Glutamatergic neuron (in vitro differentiated cells): ENCODE measurements at regions not wholly inside any gene's neighbourhood (a gene's known extent, or its start where the extent isn't known, plus 50 kb on each side); places are given as distances from the start of the nearest gene placed in this dataset.

Experiments
- DNase-seq: peaks from one replicate; pipeline ENCODE4 v3.0.0; 2022
- H3K27ac Mint-ChIP-seq: one replicate; pipeline ENCODE4 v1.8.0; 2020; ENCODE audit warnings: mild to moderate bottlenecking, mixed read lengths, inconsistent platforms; ENCODE audit not compliant: unreplicated experiment
- H3K27me3 Mint-ChIP-seq: one replicate; pipeline ENCODE4 v1.8.0; 2020; ENCODE audit warnings: mild to moderate bottlenecking, moderate library complexity, mixed read lengths, inconsistent platforms; ENCODE audit not compliant: unreplicated experiment
- H3K36me3 Mint-ChIP-seq: one replicate; pipeline ENCODE4 v1.8.0; 2020; ENCODE audit warnings: mild to moderate bottlenecking, mixed read lengths, inconsistent platforms; ENCODE audit not compliant: unreplicated experiment
- H3K4me1 Mint-ChIP-seq: one replicate; pipeline ENCODE4 v1.8.0; 2020; ENCODE audit warnings: mild to moderate bottlenecking, low read depth, mixed read lengths, inconsistent platforms; ENCODE audit not compliant: unreplicated experiment
- H3K4me3 Mint-ChIP-seq: one replicate; pipeline ENCODE4 v1.8.0; 2020; ENCODE audit warnings: mild to moderate bottlenecking, mixed read lengths, inconsistent platforms; ENCODE audit not compliant: unreplicated experiment
- H3K9me3 Mint-ChIP-seq: one replicate; pipeline ENCODE4 v1.8.0; 2020; ENCODE audit warnings: mild to moderate bottlenecking, moderate library complexity, mixed read lengths, inconsistent platforms; ENCODE audit not compliant: unreplicated experiment
- CTCF ChIP-seq: fragments of 200-600 bp; sonication (generic); IDR thresholded peaks from one replicate; pipeline ENCODE4 v1.5.0; 2021; ENCODE audit not compliant: partially characterized antibody, unreplicated experiment

GRCh38 chrX:106437407-106437806 is 174.4 kb upstream of the RADX start:
- H3K27me3 Mint-ChIP-seq, result no peaks in the 10 kb centered on the region
- no peak for DNase-seq
- H3K36me3 Mint-ChIP-seq, result no peaks in the 10 kb centered on the region
- H3K4me1 Mint-ChIP-seq, result no peaks in the 10 kb centered on the region
- no peaks in the 10 kb centered on the region for H3K9me3 Mint-ChIP-seq
- no peak overlapping the region for H3K27ac Mint-ChIP-seq
- H3K4me3 Mint-ChIP-seq, result no peak overlapping the region
- TF ChIP-seq CTCF, result no peak

- H3K4me3 Mint-ChIP-seq, result no peak overlapping the region
- H3K27ac Mint-ChIP-seq, result no peak overlapping the region
- no peak for TF ChIP-seq CTCF
- H3K27me3 Mint-ChIP-seq, result no peaks in the 10 kb centered on the region
- no peak for DNase-seq
- no peaks in the 10 kb centered on the region for H3K4me1 Mint-ChIP-seq
- H3K9me3 Mint-ChIP-seq, result no peaks in the 10 kb centered on the region
- H3K36me3 Mint-ChIP-seq, result no peaks in the 10 kb centered on the region
These were observed 161.4 kb upstream of the RADX start for GRCh38 chrX:106450405-106450804.

GRCh38 chrX:106451933-106452332 is 159.8 kb upstream of the RADX start:
- no peaks in the 10 kb centered on the region for H3K27me3 Mint-ChIP-seq

GRCh38 chrX:106454991-106455390 is 156.8 kb upstream of the RADX start:
- Mint-ChIP-seq H3K9me3 (no peaks in the 10 kb centered on the region), H3K4me3 (no peak overlapping the region), H3K27me3 (no peaks in the 10 kb centered on the region), H3K27ac (no peak overlapping the region), H3K4me1 (no peaks in the 10 kb centered on the region), H3K36me3 (no peaks in the 10 kb centered on the region)
- no peak for DNase-seq
- no peak for TF ChIP-seq CTCF

More at GRCh38 chrX:106451933-106452332, 159.8 kb upstream of the RADX start:
- H3K27ac Mint-ChIP-seq, result no peak overlapping the region
- no peaks in the 10 kb centered on the region for H3K4me1 Mint-ChIP-seq
- no peak overlapping the region for H3K4me3 Mint-ChIP-seq
- no peak for DNase-seq
- H3K36me3 Mint-ChIP-seq, result no peaks in the 10 kb centered on the region
- TF ChIP-seq CTCF, result no peak
- no peaks in the 10 kb centered on the region for H3K9me3 Mint-ChIP-seq

GRCh38 chrX:106457802-106458201 is 154.0 kb upstream of the RADX start:
- no peak overlapping the region for H3K27ac Mint-ChIP-seq
- H3K36me3 Mint-ChIP-seq, result no peaks in the 10 kb centered on the region
- no peak for DNase-seq
- H3K4me3 Mint-ChIP-seq, result no peak overlapping the region
- no peaks in the 10 kb centered on the region for H3K9me3 Mint-ChIP-seq
- H3K27me3 Mint-ChIP-seq, result no peaks in the 10 kb centered on the region
- TF ChIP-seq CTCF, result no peak
- no peaks in the 10 kb centered on the region for H3K4me1 Mint-ChIP-seq
